RWPE1 (cell line): ENCODE measurements at regions not wholly inside any gene's neighbourhood (a gene's known extent, or its start where the extent isn't known, plus 50 kb on each side); places are given as distances from the start of the nearest gene placed in this dataset.
"Not testable (repeated sequence)": the region's sequence is repeated elsewhere in the genome, so short reads cannot be mapped to it uniquely, and the experiment has no call there.

Source experiments
- CTCF ChIA-PET: fragments of 350-600 bp; sonication (Branson Sonifier 250); formaldehyde crosslinking; extraction: SDS; loops from one replicate; lab custom pipeline; 2021; lab: Yijun Ruan, JAX
- POLR2A ChIA-PET: fragments of 400-600 bp; formaldehyde crosslinking; extraction: SDS; loops from one replicate; lab custom pipeline; 2020; ENCODE audit warnings: antibody characterized with exemption; ENCODE audit not compliant: low non-redundant PET; lab: Yijun Ruan, JAX
- DNase-seq: peaks from one replicate; pipeline ENCODE4 v3.0.0; 2012; ENCODE audit warnings: low spot score
- H3K27ac ChIP-seq: fragments of 450-650 bp; 2 replicates; pipeline ENCODE4 v1.5.1; 2017
- TF ChIP-seq, protein P1 (sequence below): fragments of 450-650 bp; conservative IDR thresholded peaks from 2 replicates; pipeline ENCODE4 v1.5.1; 2017; ENCODE audit warnings: low read depth, mild to moderate bottlenecking

DNA sequence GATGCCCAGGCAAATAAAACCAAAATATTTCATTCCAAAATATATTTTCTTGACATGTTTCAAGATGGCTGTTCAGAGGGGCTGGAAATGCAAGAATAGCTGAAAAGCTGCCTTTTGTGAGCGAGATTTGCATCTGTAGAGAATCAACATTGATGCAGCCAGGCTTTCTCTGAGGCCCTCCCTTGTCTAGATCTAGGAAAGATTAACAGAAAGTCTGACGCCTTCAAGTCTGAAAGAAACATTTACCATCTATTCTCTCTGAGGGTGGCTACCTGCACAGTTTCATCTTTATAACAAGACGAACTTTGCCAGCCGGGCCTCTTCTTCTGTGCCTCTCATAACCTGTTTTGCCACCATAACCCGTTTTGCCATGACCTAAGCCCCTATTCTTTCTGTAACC, 170.2 kb downstream of the AKR1D1 start:
- ChIA-PET CTCF (no interaction called here), POLR2A (no interaction called here)
- DNase-seq = no peak
- H3K27ac ChIP-seq = no peak overlapping the region
- TF ChIP-seq, protein P1, sequence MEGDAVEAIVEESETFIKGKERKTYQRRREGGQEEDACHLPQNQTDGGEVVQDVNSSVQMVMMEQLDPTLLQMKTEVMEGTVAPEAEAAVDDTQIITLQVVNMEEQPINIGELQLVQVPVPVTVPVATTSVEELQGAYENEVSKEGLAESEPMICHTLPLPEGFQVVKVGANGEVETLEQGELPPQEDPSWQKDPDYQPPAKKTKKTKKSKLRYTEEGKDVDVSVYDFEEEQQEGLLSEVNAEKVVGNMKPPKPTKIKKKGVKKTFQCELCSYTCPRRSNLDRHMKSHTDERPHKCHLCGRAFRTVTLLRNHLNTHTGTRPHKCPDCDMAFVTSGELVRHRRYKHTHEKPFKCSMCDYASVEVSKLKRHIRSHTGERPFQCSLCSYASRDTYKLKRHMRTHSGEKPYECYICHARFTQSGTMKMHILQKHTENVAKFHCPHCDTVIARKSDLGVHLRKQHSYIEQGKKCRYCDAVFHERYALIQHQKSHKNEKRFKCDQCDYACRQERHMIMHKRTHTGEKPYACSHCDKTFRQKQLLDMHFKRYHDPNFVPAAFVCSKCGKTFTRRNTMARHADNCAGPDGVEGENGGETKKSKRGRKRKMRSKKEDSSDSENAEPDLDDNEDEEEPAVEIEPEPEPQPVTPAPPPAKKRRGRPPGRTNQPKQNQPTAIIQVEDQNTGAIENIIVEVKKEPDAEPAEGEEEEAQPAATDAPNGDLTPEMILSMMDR = no peak

DNA sequence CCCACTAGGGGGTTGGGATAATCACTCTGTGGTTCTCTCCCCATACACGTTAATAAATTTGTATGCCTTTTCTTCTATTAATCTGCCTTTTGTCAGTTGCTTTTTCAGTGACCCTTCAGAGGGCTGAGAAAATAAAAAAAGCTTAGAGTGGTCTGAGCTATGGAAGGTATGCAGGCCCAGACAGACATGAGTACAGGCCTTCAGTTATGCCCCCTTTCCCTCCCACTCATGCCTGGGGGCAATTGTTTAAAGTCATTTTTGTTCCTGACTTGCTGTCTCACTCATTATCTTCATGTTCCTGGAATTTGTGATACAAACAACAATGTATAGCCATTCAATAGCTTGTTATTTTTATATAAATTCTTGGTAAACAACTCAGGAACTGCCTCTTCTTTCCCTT, 170.8 kb downstream of the AKR1D1 start:
- TF ChIP-seq, protein P1 = no peak
- POLR2A ChIA-PET = no interaction called here
- CTCF ChIA-PET = no interaction called here
- H3K27ac ChIP-seq = no peak overlapping the region
- DNase-seq = no peak

DNA sequence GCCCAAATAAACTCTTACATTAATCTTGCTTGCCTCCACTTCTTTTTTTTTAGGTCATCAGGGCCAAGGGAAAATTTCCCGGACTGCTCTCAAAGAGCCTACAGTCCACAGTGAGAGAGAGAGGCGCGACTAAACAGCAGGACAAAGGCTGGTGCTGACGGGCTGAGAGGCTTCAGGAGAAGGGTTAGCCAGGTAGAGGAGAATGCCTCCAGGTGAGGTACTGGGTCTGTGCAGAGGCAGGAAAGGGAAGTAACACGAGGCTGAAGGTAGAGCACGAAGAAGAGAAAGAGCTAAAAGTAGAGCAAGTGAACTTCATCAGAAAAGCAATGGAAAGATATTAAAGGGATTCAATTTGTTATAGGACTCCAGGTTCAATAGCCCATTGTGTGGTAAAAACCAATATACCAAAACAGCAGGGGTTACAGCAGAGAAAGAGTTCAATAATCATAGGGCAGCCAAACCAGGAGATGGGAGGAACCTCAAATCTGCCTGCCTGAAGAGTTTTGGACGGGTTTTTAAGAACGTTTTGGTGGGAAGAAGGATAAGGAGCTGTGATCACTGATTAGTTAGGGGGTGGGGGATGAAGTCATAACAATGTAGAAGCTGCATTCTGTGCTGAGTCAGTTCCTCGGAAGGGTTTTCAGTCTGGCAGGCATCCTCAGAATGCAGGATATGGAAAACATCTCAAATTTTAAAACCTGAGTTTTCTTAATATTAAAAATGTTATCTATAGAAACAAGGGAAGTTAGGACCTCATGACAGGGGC, 171.5 kb downstream of the AKR1D1 start:
- ChIA-PET POLR2A (no interaction called here), CTCF (no interaction called here)
- no peak for DNase-seq
- TF ChIP-seq, protein P1 = no peak
- no peak overlapping the region for H3K27ac ChIP-seq

DNA sequence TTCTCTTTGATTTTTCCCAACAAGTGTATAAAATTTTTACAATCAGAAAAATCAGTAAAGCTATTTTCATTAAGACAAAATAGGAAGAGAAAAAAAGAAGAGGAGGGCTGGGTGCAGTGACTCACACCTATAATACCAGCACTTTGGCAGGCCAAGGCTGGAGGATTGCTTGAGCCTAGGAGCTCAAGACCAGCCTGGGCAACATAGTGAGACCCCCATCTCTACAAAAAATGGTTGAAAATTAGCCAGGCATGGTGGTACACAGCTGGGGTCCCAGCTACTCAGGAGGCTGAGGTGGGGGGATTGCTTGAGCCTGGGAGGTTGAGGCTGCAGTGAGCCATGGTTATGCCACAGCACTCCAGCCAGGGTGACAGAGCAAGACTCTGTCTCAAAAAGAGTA, 172.3 kb downstream of the AKR1D1 start:
- CTCF ChIA-PET = no interaction called here
- POLR2A ChIA-PET = no interaction called here
- DNase-seq = no peak

DNA sequence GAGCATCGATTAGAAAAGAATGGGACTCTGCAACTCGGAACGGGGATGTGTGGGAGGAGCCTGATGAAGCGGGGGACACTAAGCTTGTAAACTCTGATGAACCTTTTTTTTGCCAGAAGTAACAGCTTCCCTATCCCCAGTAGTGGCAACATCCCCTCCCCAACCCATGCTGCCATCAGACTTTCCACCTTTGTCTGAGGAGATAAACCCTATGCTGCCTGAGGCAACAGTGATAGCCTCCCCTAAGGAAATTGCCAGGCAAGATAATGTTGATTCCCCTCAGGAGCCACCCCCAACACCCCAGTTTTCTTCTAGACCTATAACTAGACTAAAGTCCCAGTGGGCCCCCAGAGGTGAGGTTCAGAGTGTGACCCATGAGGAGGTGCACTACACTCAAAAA, 173.7 kb downstream of the AKR1D1 start:
- H3K27ac ChIP-seq = no peak overlapping the region
- ChIA-PET CTCF (no interaction called here), POLR2A (no interaction called here)
- no peak for DNase-seq
- TF ChIP-seq, protein P1 = no peak

More for the DNA sequence above, 172.3 kb downstream of the AKR1D1 start:
- no peak overlapping the region for H3K27ac ChIP-seq
- TF ChIP-seq, protein P1 = no peak

DNA sequence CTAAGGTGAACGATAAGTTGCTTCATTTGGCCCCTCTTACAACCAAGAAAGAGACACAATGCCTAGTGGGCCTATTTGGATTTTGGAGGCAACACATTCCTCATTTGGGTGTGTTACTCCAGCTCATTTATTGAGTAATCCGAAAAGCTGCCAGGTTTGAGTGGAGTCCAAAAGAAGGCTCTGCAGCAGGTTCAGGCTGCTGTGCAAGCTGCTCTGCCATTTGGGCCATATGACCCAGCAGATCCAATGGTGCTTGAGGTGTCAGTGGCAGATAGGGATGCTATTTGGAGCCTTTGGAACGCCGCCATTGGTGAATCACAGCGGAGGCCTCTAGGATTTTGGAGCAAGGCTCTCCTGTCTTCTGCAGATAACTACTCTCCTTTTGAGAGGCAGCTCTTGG, 176.4 kb downstream of the AKR1D1 start:
- DNase-seq, POLR2A ChIA-PET, CTCF ChIA-PET: not testable (repeated sequence)
- peak overlapping the region; percentile 45 for H3K27ac ChIP-seq

DNA sequence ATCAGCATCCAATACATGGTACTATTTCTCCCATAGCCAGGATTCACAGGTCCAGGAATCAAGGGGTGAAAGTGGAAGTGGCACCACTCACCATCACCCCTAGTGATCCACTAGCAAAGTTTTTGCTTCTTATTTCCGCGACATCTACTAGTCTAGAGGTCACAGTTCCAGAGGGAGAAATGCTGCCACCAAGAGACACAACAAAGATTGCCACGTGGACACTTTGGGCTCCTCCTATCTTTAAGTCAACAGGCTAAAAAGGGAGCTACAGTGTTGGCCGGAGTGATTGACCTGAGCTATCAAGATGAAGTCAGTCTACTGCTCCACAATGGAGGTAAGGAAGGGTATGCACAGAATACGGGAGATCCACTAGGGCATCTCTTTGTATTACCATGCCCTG, 178.2 kb downstream of the AKR1D1 start:
- DNase-seq = no peak
- ChIA-PET CTCF (no interaction called here), POLR2A (no interaction called here)
- TF ChIP-seq, protein P1 = no peak
- H3K27ac ChIP-seq = no peak overlapping the region
